Loucy (cell line): ENCODE measurements at regions not wholly inside any gene's neighbourhood (a gene's known extent, or its start where the extent isn't known, plus 50 kb on each side); places are given as distances from the start of the nearest gene placed in this dataset.

Experiments
- EZH2phosphoT487 ChIP-seq: fragments of 200-600 bp; IDR thresholded peaks from 2 replicates; pipeline ENCODE4 v1.6.1; 2018; ENCODE audit warnings: antibody characterized with exemption, mild to moderate bottlenecking, moderate library complexity, borderline replicate concordance
- TF ChIP-seq, protein P1 (sequence below): fragments of 200-600 bp; sonication (generic); conservative IDR thresholded peaks from 2 replicates; pipeline ENCODE4 v1.5.1; 2014; ENCODE audit warnings: mild to moderate bottlenecking, antibody characterized with exemption, low read length

DNA sequence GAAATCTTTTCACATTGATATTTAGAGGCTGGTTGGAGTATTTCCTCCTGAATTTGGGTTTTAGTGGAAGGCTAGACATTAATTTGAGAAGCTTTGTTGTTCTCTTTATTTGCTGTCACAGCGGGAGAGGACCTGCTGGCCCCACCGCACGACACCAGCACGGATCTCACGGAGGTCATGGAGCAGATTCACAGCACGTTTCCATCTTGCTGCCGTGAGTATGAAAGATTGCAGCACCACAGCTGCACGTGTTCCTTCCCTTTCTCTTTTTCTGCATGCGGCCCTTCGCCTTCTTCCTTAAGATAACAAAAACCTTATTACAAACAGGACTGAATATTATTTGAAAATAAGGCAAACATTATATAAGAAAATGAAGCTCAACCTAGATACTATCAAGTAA lies 555.5 kb downstream of the UTRN start:
- TF ChIP-seq EZH2phosphoT487 = no peak
- TF ChIP-seq, protein P1, sequence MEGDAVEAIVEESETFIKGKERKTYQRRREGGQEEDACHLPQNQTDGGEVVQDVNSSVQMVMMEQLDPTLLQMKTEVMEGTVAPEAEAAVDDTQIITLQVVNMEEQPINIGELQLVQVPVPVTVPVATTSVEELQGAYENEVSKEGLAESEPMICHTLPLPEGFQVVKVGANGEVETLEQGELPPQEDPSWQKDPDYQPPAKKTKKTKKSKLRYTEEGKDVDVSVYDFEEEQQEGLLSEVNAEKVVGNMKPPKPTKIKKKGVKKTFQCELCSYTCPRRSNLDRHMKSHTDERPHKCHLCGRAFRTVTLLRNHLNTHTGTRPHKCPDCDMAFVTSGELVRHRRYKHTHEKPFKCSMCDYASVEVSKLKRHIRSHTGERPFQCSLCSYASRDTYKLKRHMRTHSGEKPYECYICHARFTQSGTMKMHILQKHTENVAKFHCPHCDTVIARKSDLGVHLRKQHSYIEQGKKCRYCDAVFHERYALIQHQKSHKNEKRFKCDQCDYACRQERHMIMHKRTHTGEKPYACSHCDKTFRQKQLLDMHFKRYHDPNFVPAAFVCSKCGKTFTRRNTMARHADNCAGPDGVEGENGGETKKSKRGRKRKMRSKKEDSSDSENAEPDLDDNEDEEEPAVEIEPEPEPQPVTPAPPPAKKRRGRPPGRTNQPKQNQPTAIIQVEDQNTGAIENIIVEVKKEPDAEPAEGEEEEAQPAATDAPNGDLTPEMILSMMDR = no peak
